OCI-LY7 (cell line): ENCODE measurements at regions not wholly inside any gene's neighbourhood (a gene's known extent, or its start where the extent isn't known, plus 50 kb on each side); places are given as distances from the start of the nearest gene placed in this dataset.

Experiments used
- BruUV-seq: library from RNA; stranded (reverse); fragments of 400-500 nt; replicated peaks from 2 replicates; lab custom pipeline; 2021; lab: Mats Ljungman, UMichigan
- CTCF ChIA-PET: fragments of 300-600 bp; sonication (Branson Sonifier 250); formaldehyde crosslinking; loops from one replicate; lab custom pipeline; 2022; ENCODE audit warnings: antibody characterized with exemption; ENCODE audit not compliant: unreplicated experiment; lab: Charles Lee
- POLR2A ChIA-PET: fragments of 300-600 bp; sonication (Branson Sonifier 250); formaldehyde crosslinking; loops from one replicate; lab custom pipeline; 2022; ENCODE audit warnings: antibody characterized with exemption; lab: Charles Lee
- DNase-seq: peaks from one replicate; pipeline ENCODE4 v3.0.0-alpha.2; 2015; ENCODE audit warnings: low spot score
- H2AFZ ChIP-seq: fragments of 200-600 bp; sonication (generic), shearing (Covaris generic); 2 replicates; pipeline ENCODE4 v1.6.1; 2014; ENCODE audit warnings: mild to moderate bottlenecking, antibody characterized with exemption, low read length, moderate library complexity
- H3K27ac ChIP-seq: fragments of 200-600 bp; sonication (generic); 2 replicates; pipeline ENCODE4 v1.5.1; 2014; ENCODE audit warnings: mixed run types, low read depth, mild to moderate bottlenecking, moderate library complexity, low read length, inconsistent platforms; ENCODE audit not compliant: poor library complexity, severe bottlenecking
- H3K36me3 ChIP-seq: fragments of 200-600 bp; sonication (generic); 2 replicates; pipeline ENCODE4 v1.6.1; 2014; ENCODE audit warnings: mild to moderate bottlenecking, antibody characterized with exemption, low read length, moderate library complexity, mixed read lengths; ENCODE audit not compliant: insufficient read depth
- H3K4me1 ChIP-seq: fragments of 200-600 bp; sonication (generic); 2 replicates; pipeline ENCODE4 v1.5.1; 2014; ENCODE audit warnings: mild to moderate bottlenecking, low read length; ENCODE audit not compliant: insufficient read depth, poor library complexity, severe bottlenecking
- H3K4me2 ChIP-seq: fragments of 200-600 bp; sonication (generic); 2 replicates; pipeline ENCODE4 v1.6.1; 2014; ENCODE audit warnings: mild to moderate bottlenecking, low read length
- H3K4me3 ChIP-seq: fragments of 200-600 bp; sonication (generic); 2 replicates; pipeline ENCODE4 v1.5.1; 2014; ENCODE audit warnings: mild to moderate bottlenecking, low read depth, low read length; ENCODE audit not compliant: poor library complexity, severe bottlenecking
- H3K79me2 ChIP-seq: fragments of 200-600 bp; sonication (generic); 2 replicates; pipeline ENCODE4 v1.6.1; 2016; ENCODE audit warnings: low read depth, mild to moderate bottlenecking, low read length, moderate library complexity, mixed read lengths; ENCODE audit not compliant: insufficient read depth
- H3K9me2 ChIP-seq: fragments of 200-600 bp; sonication (generic); 2 replicates; pipeline ENCODE4 v1.6.1; 2016; ENCODE audit warnings: mild to moderate bottlenecking, low read length, mixed read lengths; ENCODE audit not compliant: insufficient read depth
- H3K9me3 ChIP-seq: fragments of 200-600 bp; sonication (generic); 2 replicates; pipeline ENCODE4 v1.6.1; 2014; ENCODE audit warnings: mild to moderate bottlenecking, mixed run types, low read length, mixed read lengths
- H4K20me1 ChIP-seq: fragments of 200-600 bp; sonication (generic); 2 replicates; pipeline ENCODE4 v1.6.1; 2014; ENCODE audit warnings: mild to moderate bottlenecking, antibody characterized with exemption, low read length, moderate library complexity, mixed read lengths; ENCODE audit not compliant: insufficient read depth
- CTCF ChIP-seq: fragments of 200-600 bp; sonication (generic); conservative IDR thresholded peaks from 2 replicates; pipeline ENCODE4 v1.5.1; 2014; ENCODE audit warnings: mild to moderate bottlenecking, antibody characterized with exemption, low read length, moderate library complexity, mixed read lengths
- EZH2phosphoT487 ChIP-seq: fragments of 200-600 bp; sonication (generic); IDR thresholded peaks from 2 replicates; pipeline ENCODE4 v1.6.1; 2018; ENCODE audit warnings: low read depth, borderline replicate concordance, mild to moderate bottlenecking, mixed run types, antibody characterized with exemption, low read length, moderate library complexity, mixed read lengths
- intact Hi-C: fragments of 100-400 bp; cut with micrococcal nuclease; formaldehyde crosslinking; loops from one replicate; pipeline ENCODE4 v1.10.0; 2022; ENCODE audit not compliant: unreplicated experiment

GRCh38 chr15:96106181-96106580, 224.3 kb upstream of the NR2F2 start:
- Histone ChIP-seq H3K9me3 (no peaks in the 10 kb centered on the region), H3K4me3 (no peak overlapping the region), H3K27ac (no peak overlapping the region), H3K4me1 (no peaks in the 10 kb centered on the region), H2AFZ (no peak overlapping the region), H3K36me3 (no peaks in the 10 kb centered on the region), H3K4me2 (no peak overlapping the region), H3K79me2 (no peaks in the 10 kb centered on the region), H3K9me2 (no peaks in the 10 kb centered on the region), H4K20me1 (no peaks in the 10 kb centered on the region)
- CTCF ChIA-PET: no interaction called here
- intact Hi-C loops: no loop called here
- POLR2A ChIA-PET: no interaction called here
- no peak for DNase-seq
- TF ChIP-seq EZH2phosphoT487: no peak
- BruUV-seq: no TSS peak

GRCh38 chr15:96106628-96107027, 223.9 kb upstream of the NR2F2 start:
- Histone ChIP-seq H3K36me3 (no peaks in the 10 kb centered on the region), H3K79me2 (no peaks in the 10 kb centered on the region), H3K9me3 (no peaks in the 10 kb centered on the region), H3K9me2 (no peaks in the 10 kb centered on the region), H3K4me2 (no peak overlapping the region), H2AFZ (no peak overlapping the region), H4K20me1 (no peaks in the 10 kb centered on the region), H3K27ac (no peak overlapping the region), H3K4me3 (no peak overlapping the region), H3K4me1 (no peaks in the 10 kb centered on the region)
- TF ChIP-seq EZH2phosphoT487 (no peak), CTCF (no peak)
- CTCF ChIA-PET: no interaction called here
- POLR2A ChIA-PET: no interaction called here
- DNase-seq: no peak
- no TSS peak for BruUV-seq
- intact Hi-C loops: no loop called here

GRCh38 chr15:96107916-96108315, 222.6 kb upstream of the NR2F2 start:
- no peak for TF ChIP-seq EZH2phosphoT487
- no peak for TF ChIP-seq CTCF
- Histone ChIP-seq H3K79me2 (no peaks in the 10 kb centered on the region), H3K9me3 (no peaks in the 10 kb centered on the region), H3K36me3 (no peaks in the 10 kb centered on the region), H3K27ac (no peak overlapping the region), H3K4me3 (no peak overlapping the region), H3K4me2 (no peak overlapping the region), H3K9me2 (no peaks in the 10 kb centered on the region), H3K4me1 (no peaks in the 10 kb centered on the region), H2AFZ (no peak overlapping the region), H4K20me1 (no peaks in the 10 kb centered on the region)
- ChIA-PET POLR2A (no interaction called here), CTCF (no interaction called here)
- no peak for DNase-seq
- intact Hi-C loops: no loop called here
- no TSS peak for BruUV-seq
